ENCODE measurements at regions not wholly inside any gene's neighbourhood (a gene's known extent, or its start where the extent isn't known, plus 50 kb on each side); places are given as distances from the start of the nearest gene placed in this dataset.

GRCh38 chr20:51970858-51971257 is 168.5 kb upstream of the SALL4 start:
- DNase-seq = no peak
- intact Hi-C loops (cut with DNase I; ENCODE audit: low total_unique reads) = no loop called here
- H3K27me3 ChIP-seq = no peaks in the 10 kb centered on the region
- no peaks in the 10 kb centered on the region for H3K9me3 ChIP-seq
- no peak for TF ChIP-seq CTCF (IDR thresholded peaks at IDR 0.05)
- H3K36me3 ChIP-seq = no peaks in the 10 kb centered on the region
- no peak overlapping the region for H3K4me3 ChIP-seq
- no peak overlapping the region for H3K27ac ChIP-seq
- no peaks in the 10 kb centered on the region for H3K4me1 ChIP-seq

- no peaks in the 10 kb centered on the region for H3K36me3 ChIP-seq
- H3K27me3 ChIP-seq = no peaks in the 10 kb centered on the region
- DNase-seq = no peak
- no peak overlapping the region for H3K4me3 ChIP-seq
- H3K27ac ChIP-seq = no peak overlapping the region
- H3K9me3 ChIP-seq = no peaks in the 10 kb centered on the region
- TF ChIP-seq CTCF (IDR thresholded peaks at IDR 0.05) = no peak
- H3K4me1 ChIP-seq = no peaks in the 10 kb centered on the region
- intact Hi-C loops (cut with DNase I; ENCODE audit: low total_unique reads) = no loop called here
Observed at GRCh38 chr20:51969191-51969590, 166.9 kb upstream of the SALL4 start.

GRCh38 chr20:51968151-51968550 is 165.8 kb upstream of the SALL4 start:
- DNase-seq = no peak
- Histone ChIP-seq H3K4me3 (no peak overlapping the region), H3K4me1 (no peaks in the 10 kb centered on the region), H3K36me3 (no peaks in the 10 kb centered on the region), H3K27me3 (no peaks in the 10 kb centered on the region), H3K9me3 (no peaks in the 10 kb centered on the region), H3K27ac (no peak overlapping the region)
- TF ChIP-seq CTCF (IDR thresholded peaks at IDR 0.05) = no peak
- intact Hi-C loops (cut with DNase I; ENCODE audit: low total_unique reads) = no loop called here

GRCh38 chr20:51966296-51966971 is 164.1 kb upstream of the SALL4 start:
- peak in 1 of 2 donors; percentile 30 for DNase-seq
- Histone ChIP-seq H3K4me1 (no peaks in the 10 kb centered on the region), H3K36me3 (no peaks in the 10 kb centered on the region), H3K4me3 (no peak overlapping the region), H3K27ac (no peak overlapping the region), H3K27me3 (no peaks in the 10 kb centered on the region), H3K9me3 (no peaks in the 10 kb centered on the region)
- peak; percentile 31 to 50 for TF ChIP-seq CTCF (IDR thresholded peaks at IDR 0.05)
- intact Hi-C loops (cut with DNase I; ENCODE audit: low total_unique reads) = no loop called here

- no peaks in the 10 kb centered on the region for H3K4me1 ChIP-seq
- H3K27me3 ChIP-seq = peaks cover 0 to 2% of the 10 kb centered on the region in 2 donors
- no peaks in the 10 kb centered on the region for H3K9me3 ChIP-seq
- H3K4me3 ChIP-seq = no peak overlapping the region
- intact Hi-C loops (cut with DNase I; ENCODE audit: low total_unique reads) = no loop called here
- no peak overlapping the region for H3K27ac ChIP-seq
- H3K36me3 ChIP-seq = no peaks in the 10 kb centered on the region
- no peak for DNase-seq
- no peak for TF ChIP-seq CTCF (IDR thresholded peaks at IDR 0.05)
Observed at GRCh38 chr20:51961964-51962761, 159.8 kb upstream of the SALL4 start.
